ENCODE measurements at regions not wholly inside any gene's neighbourhood (a gene's known extent, or its start where the extent isn't known, plus 50 kb on each side); places are given as distances from the start of the nearest gene placed in this dataset.

DNA sequence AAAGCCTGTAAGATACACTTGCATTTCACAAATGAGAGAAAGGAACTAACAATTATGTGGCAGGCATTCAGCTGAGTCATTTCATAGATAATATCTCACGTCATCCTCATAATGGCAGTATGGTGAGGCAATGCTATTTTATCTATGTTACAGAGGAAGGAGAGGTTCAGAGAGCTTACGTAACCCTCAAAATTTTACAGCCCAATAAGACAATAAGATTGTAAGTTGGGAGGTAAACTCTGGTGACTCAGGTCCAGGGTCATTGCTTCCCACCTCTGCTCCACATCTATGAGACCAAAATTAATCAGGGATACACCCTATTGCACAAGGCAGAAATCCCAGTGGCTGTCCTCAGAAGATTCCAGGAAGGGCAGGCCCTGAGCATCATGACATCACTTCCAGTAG, 309.7 kb downstream of the NSG2 start:
- DNase-seq (ENCODE audit: low spot score in 2 of 2) (no peak), FAIRE-seq (no peak)

GRCh38 chr5:174355995-174356394, 310.5 kb downstream of the NSG2 start:
- FAIRE-seq (no peak), DNase-seq (ENCODE audit: low spot score in 2 of 2) (no peak)

- DNase-seq (ENCODE audit: low spot score in 2 of 2) (no peak), FAIRE-seq (no peak)
Measured at GRCh38 chr5:174356536-174356935, 311.0 kb downstream of the NSG2 start.

- no peak for DNase-seq (ENCODE audit: low spot score in 2 of 2)
- no peak for FAIRE-seq
Measured at GRCh38 chr5:174358276-174358675, 312.8 kb downstream of the NSG2 start.

- FAIRE-seq: no peak
- no peak for DNase-seq (ENCODE audit: low spot score in 2 of 2)
Measured at GRCh38 chr5:174359071-174359470, 313.6 kb downstream of the NSG2 start.

DNA sequence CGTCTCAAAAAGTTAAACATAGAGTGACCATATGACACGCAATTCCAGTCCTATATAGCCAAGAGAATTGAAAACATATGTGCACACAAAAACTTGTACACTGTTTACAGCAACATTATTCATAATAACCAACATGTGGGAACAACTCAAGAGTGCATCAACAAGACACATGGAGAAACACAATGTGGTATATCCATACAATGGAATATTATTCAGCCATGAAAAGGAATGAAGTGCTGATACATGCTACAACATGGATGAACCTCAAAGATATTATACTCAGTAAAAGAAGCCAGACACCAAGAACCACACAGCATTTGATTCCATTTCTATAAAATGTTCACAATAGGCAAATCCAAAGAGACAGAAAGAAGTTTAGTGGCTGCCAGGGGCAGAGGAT, 317.0 kb downstream of the NSG2 start:
- FAIRE-seq (no peak), DNase-seq (ENCODE audit: low spot score in 2 of 2) (no peak)

DNA sequence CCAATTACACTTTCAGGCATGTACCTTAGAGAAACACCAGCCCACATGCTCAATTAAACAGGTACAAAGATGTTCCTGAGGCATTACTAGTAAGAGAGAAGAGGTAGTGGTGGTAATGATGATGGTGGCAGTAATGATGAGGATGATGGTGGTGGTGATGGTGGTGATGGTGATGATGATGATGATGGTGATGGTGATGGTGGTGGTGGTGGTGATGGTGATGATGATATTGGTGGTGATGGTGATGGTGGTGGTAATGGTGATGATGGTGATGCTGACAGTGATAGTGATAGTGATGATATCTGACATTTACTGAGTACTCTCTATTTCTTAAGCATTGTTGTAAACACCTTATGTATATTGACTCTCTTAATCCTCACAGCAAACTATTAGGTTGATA, 318.4 kb downstream of the NSG2 start:
- FAIRE-seq: no peak
- DNase-seq (ENCODE audit: low spot score in 2 of 2): no peak

GRCh38 chr5:174364676-174365075, 319.2 kb downstream of the NSG2 start:
- FAIRE-seq (no peak), DNase-seq (ENCODE audit: low spot score in 2 of 2) (no peak)

DNA sequence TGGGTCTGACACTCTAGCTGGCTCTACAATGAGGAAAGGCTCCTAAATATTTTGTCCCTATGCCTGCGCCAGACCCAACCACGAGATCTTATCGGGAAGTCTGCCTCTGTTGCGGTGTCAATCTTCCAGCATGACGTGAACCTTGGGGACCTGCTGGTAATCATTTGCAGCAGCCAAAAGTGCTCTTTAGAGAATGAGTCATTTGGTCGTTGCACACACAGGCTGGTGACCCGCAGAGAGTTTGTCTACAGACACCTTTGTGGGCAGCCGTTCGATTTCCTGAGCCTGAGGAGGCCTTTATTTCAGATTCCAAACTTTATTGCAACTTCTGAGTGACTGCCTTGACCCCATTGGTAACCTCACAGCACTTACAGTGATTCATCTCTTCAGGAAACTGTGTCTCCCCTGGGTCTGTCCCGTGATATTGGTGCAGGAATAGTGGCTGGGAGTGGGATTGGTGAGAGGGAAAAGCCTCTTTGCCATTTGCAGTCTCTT, 326.1 kb downstream of the NSG2 start:
- FAIRE-seq (no peak), DNase-seq (ENCODE audit: low spot score in 2 of 2) (no peak)

DNA sequence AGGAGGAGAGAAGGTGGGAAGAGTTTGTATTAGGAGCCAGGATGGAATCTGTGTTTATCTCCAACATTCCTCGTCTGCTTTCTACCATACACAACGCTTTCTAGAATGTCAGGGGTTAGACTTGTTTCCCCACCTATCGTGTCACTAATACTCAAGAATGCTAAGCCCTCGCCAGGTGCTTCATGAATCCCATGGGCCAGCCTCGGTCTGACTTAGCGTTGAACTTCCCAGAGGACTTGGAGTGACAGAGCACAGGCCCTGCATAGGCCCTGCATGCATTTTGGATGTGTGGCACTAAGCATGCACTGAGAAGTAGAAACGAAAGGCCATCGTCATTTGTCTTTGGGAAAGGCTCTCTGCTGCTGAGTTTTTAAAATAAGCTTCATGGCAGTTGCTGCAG, 328.7 kb downstream of the NSG2 start:
- no peak for DNase-seq (ENCODE audit: low spot score in 2 of 2)

DNA sequence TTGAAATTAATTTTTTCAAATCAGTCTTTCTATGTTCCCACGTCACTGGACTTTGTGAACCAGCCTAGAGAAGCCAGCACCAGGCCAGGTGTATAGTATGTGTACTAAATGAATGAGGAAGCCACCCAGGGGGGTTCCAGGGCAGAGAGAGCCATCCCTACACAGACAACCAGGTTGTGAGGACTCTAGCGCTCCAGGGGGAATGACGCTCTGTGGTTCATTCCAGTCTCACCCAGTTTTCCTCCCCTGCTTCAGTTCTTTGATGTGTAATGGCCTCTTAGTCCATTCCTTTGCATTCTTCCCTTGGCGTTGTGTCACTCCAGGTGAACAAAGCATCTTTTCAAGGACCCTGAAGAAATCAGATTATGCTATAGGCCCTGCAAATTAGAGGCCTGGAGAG, 330.6 kb downstream of the NSG2 start:
- DNase-seq (ENCODE audit: low spot score in 2 of 2) (no peak), FAIRE-seq (no peak)

More for the DNA sequence above, 328.7 kb downstream of the NSG2 start:
- FAIRE-seq: no peak

GRCh38 chr5:174376726-174377373, 331.3 kb downstream of the NSG2 start:
- DNase-seq (ENCODE audit: low spot score in 2 of 2) (no peak), FAIRE-seq (no peak)

DNA sequence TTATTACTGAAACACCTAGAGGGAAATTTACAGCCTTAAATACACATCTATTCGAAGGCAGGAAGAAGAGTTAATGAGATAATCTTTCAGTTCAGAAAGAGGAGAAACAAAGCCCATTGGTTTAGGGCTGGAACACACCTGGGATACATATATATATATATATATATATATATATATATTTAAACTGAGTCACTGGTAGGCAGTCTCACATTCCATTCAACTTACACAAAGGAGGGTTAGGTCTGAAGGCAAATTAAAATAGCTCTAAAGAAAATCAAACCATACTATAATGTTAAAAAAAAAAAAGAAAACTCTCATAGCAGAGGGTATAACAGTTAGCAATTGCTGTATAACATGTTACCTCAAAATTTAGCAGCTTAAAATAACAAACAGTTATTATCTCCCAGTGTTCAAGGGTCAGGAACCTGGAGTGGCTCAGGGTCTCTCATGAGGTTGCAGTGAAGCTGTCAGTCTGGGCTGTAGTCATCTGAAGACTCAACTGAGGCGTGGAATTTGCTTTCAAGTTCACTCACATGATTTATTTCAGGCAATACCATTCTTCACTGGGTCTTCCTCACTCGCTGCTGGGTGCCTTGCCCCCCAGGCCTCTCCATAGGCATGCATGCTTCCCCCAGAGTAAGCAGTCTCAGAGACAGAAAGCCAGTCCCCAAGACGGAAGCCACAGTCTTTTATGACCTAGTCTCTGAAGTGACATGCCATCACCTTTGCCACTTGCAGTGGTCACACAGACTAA, 332.8 kb downstream of the NSG2 start:
- DNase-seq (ENCODE audit: low spot score in 2 of 2) (no peak), FAIRE-seq (no peak)

GRCh38 chr5:174380311-174380710, 334.8 kb downstream of the NSG2 start:
- DNase-seq (ENCODE audit: low spot score in 2 of 2) (no peak), FAIRE-seq (no peak)

- DNase-seq (ENCODE audit: low spot score in 2 of 2): no peak
- FAIRE-seq: no peak
Measured at GRCh38 chr5:174381241-174381640, 335.7 kb downstream of the NSG2 start.

- FAIRE-seq: no peak
- DNase-seq (ENCODE audit: low spot score in 2 of 2): no peak
Measured at GRCh38 chr5:174383210-174384167, 338.0 kb downstream of the NSG2 start.

GRCh38 chr5:174384509-174384947, 339.0 kb downstream of the NSG2 start:
- DNase-seq (ENCODE audit: low spot score in 2 of 2) (no peak), FAIRE-seq (no peak)

DNA sequence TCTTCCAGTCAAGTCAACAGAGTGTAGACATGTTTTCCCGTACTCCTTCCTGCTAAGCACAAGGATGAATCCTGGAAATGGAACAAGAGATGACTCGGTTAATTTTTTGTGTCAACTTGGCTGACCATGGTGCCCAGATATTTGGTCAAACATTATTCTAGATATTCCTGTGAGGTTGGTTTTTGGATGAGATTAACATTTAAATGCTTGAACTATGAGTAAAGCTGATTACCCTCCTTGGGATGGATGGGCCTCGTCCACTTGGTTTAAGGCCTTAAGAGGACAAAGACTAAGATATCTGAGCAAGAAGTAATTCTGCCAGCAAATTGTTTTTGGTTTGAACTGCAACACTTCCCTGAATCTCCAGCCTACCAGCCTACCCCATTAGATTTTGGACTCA, 338.1 kb upstream of the MSX2 start:
- no peak for DNase-seq (ENCODE audit: low spot score in 2 of 2)
- FAIRE-seq: no peak

- FAIRE-seq (no peak), DNase-seq (ENCODE audit: low spot score in 2 of 2) (no peak)
Measured at GRCh38 chr5:174386846-174387245, 337.5 kb upstream of the MSX2 start.

- FAIRE-seq: no peak
- DNase-seq (ENCODE audit: low spot score in 2 of 2): no peak
Measured at GRCh38 chr5:174387448-174387847, 336.9 kb upstream of the MSX2 start.

DNA sequence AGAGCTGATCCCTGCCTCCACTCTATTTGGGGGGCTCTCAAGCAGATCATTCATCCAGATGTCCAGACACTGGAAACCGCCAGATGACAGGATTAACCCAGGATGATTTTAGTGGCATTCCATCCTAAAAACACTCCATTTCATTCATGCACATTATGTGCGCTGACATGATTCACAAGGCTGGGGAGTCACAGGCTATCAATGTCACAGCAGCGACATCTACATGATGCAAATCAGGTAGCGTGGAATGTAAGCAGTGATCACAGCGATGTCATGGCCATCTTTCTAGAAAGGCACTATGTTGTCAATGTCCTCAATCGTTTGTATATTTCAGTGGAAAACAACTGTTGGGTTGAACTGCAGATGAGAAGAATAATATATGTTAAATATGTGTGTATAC, 331.5 kb upstream of the MSX2 start:
- DNase-seq (ENCODE audit: low spot score in 2 of 2) (no peak), FAIRE-seq (no peak)
